ENCODE measurements at regions not wholly inside any gene's neighbourhood (a gene's known extent, or its start where the extent isn't known, plus 50 kb on each side); places are given as distances from the start of the nearest gene placed in this dataset.

- no peaks in the 10 kb centered on the region for H3K27me3 ChIP-seq (ENCODE audit: control insufficient read depth, insufficient read depth, low read length)
- no peak for DNase-seq
Observed at GRCh38 chr3:145739926-145740325, 421.1 kb downstream of the PLOD2 start.

DNA sequence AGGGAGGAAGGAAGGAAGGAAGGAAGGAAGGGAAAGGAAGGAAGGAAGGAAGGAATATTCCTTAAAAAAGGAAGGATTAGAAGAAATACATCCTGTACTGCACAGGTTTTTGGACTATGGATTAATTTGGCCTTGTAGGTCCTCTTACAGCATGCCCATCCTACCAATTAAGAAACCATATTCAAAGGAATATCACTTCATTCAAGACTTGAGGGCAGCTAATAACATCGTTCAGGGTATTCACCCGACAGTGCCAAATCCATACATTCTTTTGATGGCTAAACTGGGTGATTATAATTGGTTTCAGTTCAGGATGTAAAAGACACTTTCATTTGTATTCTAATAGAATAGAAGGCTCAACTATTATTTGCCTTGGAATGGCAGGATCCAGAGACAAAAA is 410.3 kb downstream of the PLOD2 start:
- Histone ChIP-seq H3K36me3 (ENCODE audit: control insufficient read depth, insufficient read depth, low read length) (no peaks in the 10 kb centered on the region), H3K4me3 (ENCODE audit: low read length) (no peak overlapping the region), H3K4me1 (ENCODE audit: control insufficient read depth, insufficient read depth, low read length) (no peaks in the 10 kb centered on the region), H3K9me3 (replicated peaks; ENCODE audit: control insufficient read depth, low read depth, low read length) (no peaks in the 10 kb centered on the region), H3K27ac (ENCODE audit: low read length) (no peak overlapping the region), H3K27me3 (ENCODE audit: control insufficient read depth, insufficient read depth, low read length) (no peaks in the 10 kb centered on the region)
- whole genome bisulfite sequencing (ENCODE audit: insufficient coverage), result no CpG with 5 or more reads among the region's 2 CpGs
- DNase-seq, result no peak

More at GRCh38 chr3:145739926-145740325, 421.1 kb downstream of the PLOD2 start:
- Histone ChIP-seq H3K27ac (ENCODE audit: low read length) (no peak overlapping the region), H3K4me3 (ENCODE audit: low read length) (no peak overlapping the region), H3K9me3 (replicated peaks; ENCODE audit: control insufficient read depth, low read depth, low read length) (no peaks in the 10 kb centered on the region), H3K4me1 (ENCODE audit: control insufficient read depth, insufficient read depth, low read length) (no peaks in the 10 kb centered on the region), H3K36me3 (ENCODE audit: control insufficient read depth, insufficient read depth, low read length) (no peaks in the 10 kb centered on the region)
- 17% methylated on average over 1 of the region's 4 CpGs for WGBS (ENCODE audit: insufficient coverage)

- Histone ChIP-seq H3K36me3 (ENCODE audit: control insufficient read depth, insufficient read depth, low read length) (no peaks in the 10 kb centered on the region), H3K27me3 (ENCODE audit: control insufficient read depth, insufficient read depth, low read length) (no peaks in the 10 kb centered on the region), H3K4me3 (ENCODE audit: low read length) (no peak overlapping the region), H3K27ac (ENCODE audit: low read length) (no peak overlapping the region), H3K9me3 (replicated peaks; ENCODE audit: control insufficient read depth, low read depth, low read length) (no peaks in the 10 kb centered on the region), H3K4me1 (ENCODE audit: control insufficient read depth, insufficient read depth, low read length) (no peaks in the 10 kb centered on the region)
- no CpG with 5 or more reads among the region's 1 CpG for WGBS (ENCODE audit: insufficient coverage)
- DNase-seq, result peak; percentile 84
Observed at GRCh38 chr3:145752576-145752975, 408.4 kb downstream of the PLOD2 start.

DNA sequence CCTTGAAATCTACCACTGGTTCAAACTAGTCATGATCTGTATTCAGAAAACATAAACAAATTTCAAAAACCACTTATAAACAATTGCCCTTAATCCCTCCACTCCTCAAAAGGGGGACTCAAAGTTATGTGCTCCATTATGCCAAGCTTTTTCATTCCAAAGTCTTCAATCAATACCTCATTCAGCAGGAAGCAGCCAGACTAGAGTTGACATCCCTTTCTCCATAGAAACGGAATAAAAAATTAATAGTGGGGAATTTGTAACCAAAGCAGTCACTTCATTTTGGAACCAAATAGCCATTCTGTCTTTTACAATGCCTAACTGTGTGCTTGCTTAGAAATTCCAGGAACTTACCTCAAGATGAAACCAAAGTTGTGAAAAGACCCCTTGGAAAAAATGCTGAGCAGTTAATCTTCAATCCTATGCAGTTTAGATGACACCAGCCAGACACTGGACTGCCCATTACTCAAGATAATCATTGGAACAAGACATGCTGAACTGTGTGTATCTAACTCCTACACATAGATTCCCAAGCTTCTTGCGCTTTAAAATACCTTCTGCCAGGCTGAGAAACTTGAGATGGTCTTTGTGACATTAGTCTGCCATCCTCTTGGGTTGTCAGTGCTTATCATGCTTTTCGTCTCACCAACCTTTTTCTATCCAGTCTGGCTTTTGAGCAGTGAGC is 406.2 kb downstream of the PLOD2 start:
- no peaks in the 10 kb centered on the region for H3K4me1 ChIP-seq (ENCODE audit: control insufficient read depth, insufficient read depth, low read length)
- 100% methylated on average over 1 of the region's 3 CpGs for WGBS (ENCODE audit: insufficient coverage)
- no peaks in the 10 kb centered on the region for H3K9me3 ChIP-seq (replicated peaks; ENCODE audit: control insufficient read depth, low read depth, low read length)

GRCh38 chr3:145760036-145760435 is 400.9 kb downstream of the PLOD2 start:
- Histone ChIP-seq H3K27ac (ENCODE audit: low read length) (no peak overlapping the region), H3K36me3 (ENCODE audit: control insufficient read depth, insufficient read depth, low read length) (no peaks in the 10 kb centered on the region), H3K4me3 (ENCODE audit: low read length) (no peak overlapping the region), H3K4me1 (ENCODE audit: control insufficient read depth, insufficient read depth, low read length) (no peaks in the 10 kb centered on the region), H3K9me3 (replicated peaks; ENCODE audit: control insufficient read depth, low read depth, low read length) (no peaks in the 10 kb centered on the region), H3K27me3 (ENCODE audit: control insufficient read depth, insufficient read depth, low read length) (no peaks in the 10 kb centered on the region)
- no CpG with 5 or more reads among the region's 1 CpG for WGBS (ENCODE audit: insufficient coverage)
- peak; percentile 27 for DNase-seq

More for the DNA sequence above, 406.2 kb downstream of the PLOD2 start:
- peak; percentile 4 for DNase-seq
- H3K27ac ChIP-seq (ENCODE audit: low read length), result no peak overlapping the region
- H3K27me3 ChIP-seq (ENCODE audit: control insufficient read depth, insufficient read depth, low read length), result no peaks in the 10 kb centered on the region
- H3K4me3 ChIP-seq (ENCODE audit: low read length), result no peak overlapping the region
- no peaks in the 10 kb centered on the region for H3K36me3 ChIP-seq (ENCODE audit: control insufficient read depth, insufficient read depth, low read length)

- H3K36me3 ChIP-seq (ENCODE audit: control insufficient read depth, insufficient read depth, low read length), result no peaks in the 10 kb centered on the region
- no peaks in the 10 kb centered on the region for H3K9me3 ChIP-seq (replicated peaks; ENCODE audit: control insufficient read depth, low read depth, low read length)
- no peak for DNase-seq
- whole genome bisulfite sequencing (ENCODE audit: insufficient coverage), result no CpG with 5 or more reads among the region's 1 CpG
- no peaks in the 10 kb centered on the region for H3K27me3 ChIP-seq (ENCODE audit: control insufficient read depth, insufficient read depth, low read length)
- no peaks in the 10 kb centered on the region for H3K4me1 ChIP-seq (ENCODE audit: control insufficient read depth, insufficient read depth, low read length)
- H3K27ac ChIP-seq (ENCODE audit: low read length), result no peak overlapping the region
- no peak overlapping the region for H3K4me3 ChIP-seq (ENCODE audit: low read length)
Observed at GRCh38 chr3:145767909-145768308, 393.1 kb downstream of the PLOD2 start.

DNA sequence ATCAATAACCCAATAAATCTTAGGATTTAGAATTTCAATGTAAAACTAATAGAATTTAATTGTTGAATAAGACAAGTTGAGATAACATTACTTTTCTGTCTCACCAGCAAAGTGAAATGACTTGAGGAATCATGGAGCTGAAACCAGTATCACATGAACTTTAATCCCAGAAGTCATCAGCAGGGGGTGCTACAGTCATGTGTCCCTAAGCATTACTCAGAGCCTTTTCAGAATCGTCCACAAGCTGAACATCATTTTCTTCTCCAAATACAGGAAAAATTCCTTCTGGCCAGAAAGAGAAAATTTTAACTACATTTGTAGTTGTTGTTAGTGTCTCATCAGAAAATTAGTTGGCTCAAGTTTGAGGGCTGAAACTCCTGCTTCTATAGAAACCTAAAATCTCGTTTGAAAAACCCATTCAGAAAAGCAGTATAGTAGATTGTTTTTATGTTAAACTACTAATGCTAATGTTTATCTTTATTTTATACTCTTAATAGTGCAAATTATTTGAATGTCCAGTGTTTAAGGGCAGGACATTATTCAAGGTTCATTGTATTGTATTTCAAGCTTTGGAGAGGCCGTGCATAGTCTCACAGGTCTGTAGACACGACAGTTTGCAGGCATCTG is 384.1 kb downstream of the PLOD2 start:
- peak; percentile 82 for DNase-seq
- Histone ChIP-seq H3K27me3 (ENCODE audit: control insufficient read depth, insufficient read depth, low read length) (no peaks in the 10 kb centered on the region), H3K27ac (ENCODE audit: low read length) (no peak overlapping the region), H3K9me3 (replicated peaks; ENCODE audit: control insufficient read depth, low read depth, low read length) (no peaks in the 10 kb centered on the region), H3K4me1 (ENCODE audit: control insufficient read depth, insufficient read depth, low read length) (no peaks in the 10 kb centered on the region), H3K36me3 (ENCODE audit: control insufficient read depth, insufficient read depth, low read length) (no peaks in the 10 kb centered on the region), H3K4me3 (ENCODE audit: low read length) (no peak overlapping the region)
- 40% methylated on average over 1 of the region's 4 CpGs for WGBS (ENCODE audit: insufficient coverage)

DNA sequence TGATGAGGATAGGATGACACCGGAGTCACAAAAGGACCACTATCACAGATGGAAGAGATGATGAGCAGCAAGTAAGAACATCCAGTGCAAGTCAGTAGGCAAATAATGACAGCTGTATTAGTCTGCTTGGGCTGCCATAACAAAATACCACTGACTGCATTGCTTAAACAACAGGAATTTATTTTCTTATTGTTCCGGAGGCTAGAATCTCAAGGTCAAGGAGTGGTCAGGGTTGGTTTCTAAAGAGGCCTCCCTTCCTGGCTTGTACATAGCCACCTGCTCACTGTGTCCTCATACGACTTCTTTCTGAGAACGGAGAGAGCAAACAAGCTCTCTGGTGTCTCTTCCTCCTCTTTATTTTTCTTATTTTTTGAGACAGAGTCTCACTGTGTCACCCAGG is 380.7 kb downstream of the PLOD2 start:
- H3K27ac ChIP-seq (ENCODE audit: low read length), result no peak overlapping the region
- H3K36me3 ChIP-seq (ENCODE audit: control insufficient read depth, insufficient read depth, low read length), result no peaks in the 10 kb centered on the region
- no peak overlapping the region for H3K4me3 ChIP-seq (ENCODE audit: low read length)
- no peaks in the 10 kb centered on the region for H3K9me3 ChIP-seq (replicated peaks; ENCODE audit: control insufficient read depth, low read depth, low read length)
- H3K27me3 ChIP-seq (ENCODE audit: control insufficient read depth, insufficient read depth, low read length), result no peaks in the 10 kb centered on the region
- WGBS (ENCODE audit: insufficient coverage), result 84% methylated on average over 3 of the region's 4 CpGs
- no peaks in the 10 kb centered on the region for H3K4me1 ChIP-seq (ENCODE audit: control insufficient read depth, insufficient read depth, low read length)
- no peak for DNase-seq

GRCh38 chr3:145785668-145786067 is 375.3 kb downstream of the PLOD2 start:
- Histone ChIP-seq H3K27me3 (ENCODE audit: control insufficient read depth, insufficient read depth, low read length) (no peaks in the 10 kb centered on the region), H3K9me3 (replicated peaks; ENCODE audit: control insufficient read depth, low read depth, low read length) (no peaks in the 10 kb centered on the region), H3K4me1 (ENCODE audit: control insufficient read depth, insufficient read depth, low read length) (no peaks in the 10 kb centered on the region), H3K27ac (ENCODE audit: low read length) (no peak overlapping the region), H3K36me3 (ENCODE audit: control insufficient read depth, insufficient read depth, low read length) (no peaks in the 10 kb centered on the region), H3K4me3 (ENCODE audit: low read length) (no peak overlapping the region)
- DNase-seq, result no peak

DNA sequence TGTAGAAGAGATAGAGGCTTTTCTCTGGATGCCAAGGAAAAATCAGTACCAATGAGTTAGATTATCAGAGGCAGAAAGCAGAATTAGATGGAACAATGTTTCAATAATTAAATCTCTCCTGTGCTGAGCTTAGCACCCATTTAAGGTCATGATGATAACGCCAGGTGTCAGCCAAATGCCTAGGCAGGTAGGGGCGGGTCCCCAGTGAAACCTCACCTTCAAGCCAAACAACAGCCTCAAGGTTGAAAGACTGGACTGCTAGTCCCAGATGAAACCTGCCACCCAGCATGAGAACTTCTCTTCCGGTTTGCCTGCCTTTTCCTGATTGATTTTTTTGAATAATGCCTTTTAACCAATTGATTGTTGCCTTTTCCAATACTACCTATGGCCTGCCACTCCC is 363.0 kb downstream of the PLOD2 start:
- WGBS (ENCODE audit: insufficient coverage), result 90% methylated on average over 3 of the region's 3 CpGs
- DNase-seq, result no peak
- Histone ChIP-seq H3K27ac (ENCODE audit: low read length) (no peak overlapping the region), H3K9me3 (replicated peaks; ENCODE audit: control insufficient read depth, low read depth, low read length) (no peaks in the 10 kb centered on the region), H3K4me1 (ENCODE audit: control insufficient read depth, insufficient read depth, low read length) (peaks cover 6% of the 10 kb centered on the region), H3K27me3 (ENCODE audit: control insufficient read depth, insufficient read depth, low read length) (no peaks in the 10 kb centered on the region), H3K36me3 (ENCODE audit: control insufficient read depth, insufficient read depth, low read length) (no peaks in the 10 kb centered on the region), H3K4me3 (ENCODE audit: low read length) (no peak overlapping the region)

Data from muscle of leg (tissue), 3 donors.